ENCODE measurements at regions not wholly inside any gene's neighbourhood (a gene's known extent, or its start where the extent isn't known, plus 50 kb on each side); places are given as distances from the start of the nearest gene placed in this dataset.
A peak's percentile ranks its signal among the peaks of the same experiment; 100 is the strongest.

DNA sequence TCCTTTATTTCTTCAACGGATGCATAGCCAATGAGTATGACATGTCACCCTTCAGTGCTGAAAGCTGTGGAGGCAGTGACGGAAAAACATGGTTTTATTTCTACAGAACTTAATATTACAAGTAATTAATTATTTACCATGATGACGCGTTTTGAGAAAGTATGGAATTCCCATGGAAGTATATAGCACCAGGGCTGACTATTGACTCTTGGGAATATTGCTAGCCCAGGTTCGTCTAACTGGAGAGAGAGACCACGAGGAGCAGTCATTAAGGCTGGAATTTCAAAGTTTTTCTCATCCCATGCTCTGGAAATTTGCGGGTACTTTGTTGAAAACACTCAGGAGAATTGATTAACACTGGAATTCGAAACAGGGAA is 155.2 kb upstream of the PRSS16 start:
- 46% methylated on average over 4 of the region's 8 CpGs for WGBS (ENCODE audit: insufficient coverage)
- peaks cover 12% of the 10 kb centered on the region for H3K4me1 ChIP-seq (ENCODE audit: control insufficient read depth, insufficient read depth, low read length)
- H3K27ac ChIP-seq (ENCODE audit: low read depth, low read length): no peak overlapping the region
- no peak for DNase-seq (ENCODE audit: low read depth in 4 of 6, low spot score in 6 of 6)
- H3K36me3 ChIP-seq (ENCODE audit: control insufficient read depth, insufficient read depth, low read length): no peaks in the 10 kb centered on the region
- H3K27me3 ChIP-seq (ENCODE audit: control insufficient read depth, insufficient read depth, low read length): peaks cover 59% of the 10 kb centered on the region
- no peaks in the 10 kb centered on the region for H3K9me3 ChIP-seq (ENCODE audit: control insufficient read depth, insufficient read depth, low read length)
- peak overlapping the region; percentile 32 for H3K4me3 ChIP-seq (ENCODE audit: low read depth, low read length)

DNA sequence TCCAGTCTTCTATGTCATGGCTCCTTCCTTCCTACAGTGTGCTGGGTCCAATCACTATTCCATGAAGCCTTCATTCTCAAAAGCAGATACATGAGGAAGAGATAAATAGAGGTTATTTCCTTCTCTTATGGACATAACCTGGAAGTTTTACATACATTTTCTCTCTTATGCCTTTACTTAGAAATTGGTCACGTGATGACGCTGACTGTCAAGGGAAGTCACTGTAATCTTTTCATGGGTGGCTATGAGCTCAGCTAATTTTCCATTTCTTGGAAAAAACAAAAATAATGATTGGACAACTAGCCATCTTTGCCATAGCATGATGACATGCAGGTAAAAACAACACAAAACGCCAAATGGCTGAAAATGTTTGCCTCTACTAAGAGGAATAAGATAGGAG is 151.6 kb upstream of the PRSS16 start:
- no CpG with 5 or more reads among the region's 3 CpGs for WGBS (ENCODE audit: insufficient coverage)

DNA sequence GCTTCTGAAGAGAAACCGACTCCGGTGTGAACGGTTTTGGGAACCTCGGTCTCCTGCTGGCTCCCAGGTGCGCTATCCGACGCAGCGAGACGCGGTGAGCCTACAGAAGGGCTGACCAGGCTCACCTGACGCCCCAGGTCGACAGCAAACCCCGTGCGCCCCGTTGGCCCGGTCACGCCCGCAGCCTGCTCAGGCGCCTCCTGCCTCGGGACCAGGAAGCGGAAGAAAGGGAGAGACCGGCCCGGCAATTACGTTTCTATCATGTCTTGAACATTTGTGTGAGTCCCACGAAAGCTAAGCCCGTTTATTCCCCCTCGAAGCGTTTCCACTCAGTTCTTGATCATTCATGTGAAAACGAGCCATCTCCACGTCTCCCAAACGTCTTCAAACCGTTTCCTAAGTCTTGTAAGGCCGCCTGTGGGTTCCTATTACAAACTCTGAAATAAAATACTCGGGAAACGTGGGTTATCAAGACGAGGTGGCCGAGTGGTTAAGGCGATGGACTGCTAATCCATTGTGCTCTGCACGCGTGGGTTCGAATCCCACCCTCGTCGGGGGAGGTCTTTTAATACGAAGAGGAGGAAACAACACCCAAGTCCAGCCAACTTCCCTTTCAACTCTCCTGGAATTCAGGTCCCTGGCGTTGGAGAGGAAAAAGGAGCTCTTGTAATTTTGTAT is 150.5 kb upstream of the PRSS16 start:
- H3K4me3 ChIP-seq (ENCODE audit: low read depth, low read length): peak overlapping the region; percentile 38
- H3K4me1 ChIP-seq (ENCODE audit: control insufficient read depth, insufficient read depth, low read length): peaks cover 9% of the 10 kb centered on the region
- H3K27me3 ChIP-seq (ENCODE audit: control insufficient read depth, insufficient read depth, low read length): peaks cover 54% of the 10 kb centered on the region
- DNase-seq (ENCODE audit: low read depth in 4 of 6, low spot score in 6 of 6): peak in 2 of 6 donors; percentile 34 to 51
- no peaks in the 10 kb centered on the region for H3K9me3 ChIP-seq (ENCODE audit: control insufficient read depth, insufficient read depth, low read length)
- 1% methylated on average over 27 of the region's 45 CpGs for WGBS (ENCODE audit: insufficient coverage)
- H3K27ac ChIP-seq (ENCODE audit: low read depth, low read length): no peak overlapping the region
- H3K36me3 ChIP-seq (ENCODE audit: control insufficient read depth, insufficient read depth, low read length): no peaks in the 10 kb centered on the region

More for the DNA sequence above, 151.6 kb upstream of the PRSS16 start:
- DNase-seq (ENCODE audit: low read depth in 4 of 6, low spot score in 6 of 6): no peak
- peaks cover 12% of the 10 kb centered on the region for H3K4me1 ChIP-seq (ENCODE audit: control insufficient read depth, insufficient read depth, low read length)
- no peak overlapping the region for H3K4me3 ChIP-seq (ENCODE audit: low read depth, low read length)
- H3K9me3 ChIP-seq (ENCODE audit: control insufficient read depth, insufficient read depth, low read length): no peaks in the 10 kb centered on the region
- no peak overlapping the region for H3K27ac ChIP-seq (ENCODE audit: low read depth, low read length)
- H3K27me3 ChIP-seq (ENCODE audit: control insufficient read depth, insufficient read depth, low read length): peaks cover 63% of the 10 kb centered on the region
- no peaks in the 10 kb centered on the region for H3K36me3 ChIP-seq (ENCODE audit: control insufficient read depth, insufficient read depth, low read length)

DNA sequence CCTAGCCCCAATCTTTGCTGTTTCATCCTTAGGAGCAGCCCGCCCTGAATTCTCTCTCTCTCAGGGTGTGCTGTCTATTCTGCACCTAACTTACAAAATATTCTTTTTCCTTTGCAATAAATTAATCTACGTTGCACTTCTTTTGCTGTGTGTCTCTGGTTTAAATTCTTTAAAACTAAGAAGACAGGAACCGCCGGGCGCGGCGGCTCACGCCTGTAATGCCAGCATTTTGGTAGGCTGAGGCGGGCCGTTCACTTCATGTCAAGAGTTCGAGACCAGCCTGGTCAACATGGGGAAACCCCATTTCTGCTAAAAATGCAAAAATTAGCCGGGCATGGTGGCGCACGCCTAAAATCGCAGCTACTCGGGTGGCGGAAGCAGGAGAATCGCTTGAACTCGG is 148.5 kb upstream of the PRSS16 start:
- Histone ChIP-seq H3K27ac (ENCODE audit: low read depth, low read length) (no peak overlapping the region), H3K27me3 (ENCODE audit: control insufficient read depth, insufficient read depth, low read length) (peaks cover 41% of the 10 kb centered on the region), H3K4me3 (ENCODE audit: low read depth, low read length) (no peak overlapping the region), H3K4me1 (ENCODE audit: control insufficient read depth, insufficient read depth, low read length) (peaks cover 8% of the 10 kb centered on the region), H3K36me3 (ENCODE audit: control insufficient read depth, insufficient read depth, low read length) (no peaks in the 10 kb centered on the region), H3K9me3 (ENCODE audit: control insufficient read depth, insufficient read depth, low read length) (no peaks in the 10 kb centered on the region)
- WGBS (ENCODE audit: insufficient coverage): 96% methylated on average over 19 of the region's 19 CpGs
- no peak for DNase-seq (ENCODE audit: low read depth in 4 of 6, low spot score in 6 of 6)

DNA sequence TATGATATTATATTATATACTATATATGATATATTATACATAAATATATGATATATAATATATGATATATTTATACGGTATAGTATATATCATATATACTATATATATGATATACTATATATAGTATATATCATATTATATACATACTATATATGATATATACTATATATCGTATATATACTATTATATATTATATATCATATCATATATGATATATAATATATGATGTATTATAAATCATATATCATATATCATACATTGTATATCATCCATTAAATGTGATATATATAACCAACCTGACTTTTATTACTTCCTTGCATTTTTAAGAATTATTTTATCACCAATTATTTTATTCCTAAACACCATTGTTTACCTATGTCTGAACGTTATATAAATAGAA is 146.6 kb upstream of the PRSS16 start:
- Histone ChIP-seq H3K27ac (ENCODE audit: low read depth, low read length) (no peak overlapping the region), H3K36me3 (ENCODE audit: control insufficient read depth, insufficient read depth, low read length) (no peaks in the 10 kb centered on the region), H3K9me3 (ENCODE audit: control insufficient read depth, insufficient read depth, low read length) (no peaks in the 10 kb centered on the region), H3K27me3 (ENCODE audit: control insufficient read depth, insufficient read depth, low read length) (peaks cover 30% of the 10 kb centered on the region), H3K4me1 (ENCODE audit: control insufficient read depth, insufficient read depth, low read length) (peaks cover 8% of the 10 kb centered on the region), H3K4me3 (ENCODE audit: low read depth, low read length) (no peak overlapping the region)
- no peak for DNase-seq (ENCODE audit: low read depth in 4 of 6, low spot score in 6 of 6)
- WGBS (ENCODE audit: insufficient coverage): no CpG with 5 or more reads among the region's 3 CpGs

DNA sequence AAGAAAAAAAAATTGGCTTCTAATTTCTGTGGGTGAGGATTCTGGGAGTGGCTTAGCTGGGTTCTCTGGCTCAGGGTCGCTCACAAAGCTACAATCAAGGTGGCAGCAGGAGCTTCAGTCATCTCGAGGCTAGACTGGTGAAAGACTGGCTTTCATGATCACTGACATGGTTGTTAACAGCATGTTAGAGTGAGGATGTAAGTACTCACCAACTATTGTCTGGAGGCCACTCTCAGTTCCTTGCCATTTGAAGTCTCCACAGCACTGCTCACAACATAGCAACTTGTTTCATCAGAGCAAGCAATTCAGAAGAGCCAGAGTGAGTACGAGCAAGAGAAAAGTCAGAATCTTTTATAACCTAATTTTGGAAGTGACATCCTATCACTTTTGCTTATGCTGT is 145.7 kb upstream of the PRSS16 start:
- Histone ChIP-seq H3K36me3 (ENCODE audit: control insufficient read depth, insufficient read depth, low read length) (no peaks in the 10 kb centered on the region), H3K4me1 (ENCODE audit: control insufficient read depth, insufficient read depth, low read length) (peaks cover 4% of the 10 kb centered on the region), H3K4me3 (ENCODE audit: low read depth, low read length) (no peak overlapping the region), H3K27ac (ENCODE audit: low read depth, low read length) (no peak overlapping the region), H3K27me3 (ENCODE audit: control insufficient read depth, insufficient read depth, low read length) (peaks cover 21% of the 10 kb centered on the region), H3K9me3 (ENCODE audit: control insufficient read depth, insufficient read depth, low read length) (no peaks in the 10 kb centered on the region)
- WGBS (ENCODE audit: insufficient coverage): 62% methylated on average over 3 of the region's 3 CpGs
- DNase-seq (ENCODE audit: low read depth in 4 of 6, low spot score in 6 of 6): no peak

DNA sequence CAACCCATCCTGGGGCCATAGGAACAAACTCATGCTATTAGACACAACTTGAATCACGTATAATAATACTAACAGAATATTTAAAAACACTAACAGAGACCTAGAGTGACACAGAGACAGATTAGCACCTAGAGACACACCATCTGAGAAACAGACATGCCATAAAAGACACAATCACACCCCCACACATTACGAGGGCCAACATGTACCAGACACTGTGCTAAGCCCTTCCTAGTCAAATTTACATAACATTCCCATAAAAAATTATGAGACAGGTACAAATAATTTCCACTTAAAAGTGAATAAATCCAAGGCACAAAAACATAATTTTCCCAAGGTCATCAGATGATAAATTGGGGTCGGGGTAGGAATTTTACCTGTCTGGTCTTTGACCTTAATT is 141.1 kb upstream of the PRSS16 start:
- Histone ChIP-seq H3K27ac (ENCODE audit: low read depth, low read length) (no peak overlapping the region), H3K9me3 (ENCODE audit: control insufficient read depth, insufficient read depth, low read length) (no peaks in the 10 kb centered on the region), H3K4me1 (ENCODE audit: control insufficient read depth, insufficient read depth, low read length) (no peaks in the 10 kb centered on the region), H3K4me3 (ENCODE audit: low read depth, low read length) (no peak overlapping the region), H3K27me3 (ENCODE audit: control insufficient read depth, insufficient read depth, low read length) (no peaks in the 10 kb centered on the region), H3K36me3 (ENCODE audit: control insufficient read depth, insufficient read depth, low read length) (no peaks in the 10 kb centered on the region)
- WGBS (ENCODE audit: insufficient coverage): 73% methylated on average over 1 of the region's 3 CpGs
- DNase-seq (ENCODE audit: low read depth in 4 of 6, low spot score in 6 of 6): no peak

DNA sequence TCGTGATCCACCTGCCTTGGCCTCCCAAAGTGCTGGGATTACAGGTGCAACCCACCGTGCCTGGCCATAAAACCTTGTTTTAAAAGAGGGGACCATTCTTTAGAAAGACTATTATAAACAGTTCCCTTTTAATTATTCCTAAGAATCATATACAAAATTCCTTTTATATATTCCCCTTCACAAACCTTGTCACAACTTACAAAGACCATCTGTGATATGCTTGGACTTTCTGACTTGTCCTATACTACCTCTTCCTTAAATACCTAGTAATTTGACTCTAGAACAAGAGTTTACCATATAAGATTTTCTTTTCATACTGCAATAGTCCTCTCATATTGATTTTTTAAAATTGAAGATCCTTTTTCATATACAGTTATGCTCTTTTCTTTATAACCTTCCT is 135.8 kb upstream of the PRSS16 start:
- Histone ChIP-seq H3K9me3 (ENCODE audit: control insufficient read depth, insufficient read depth, low read length) (peaks cover 3% of the 10 kb centered on the region), H3K36me3 (ENCODE audit: control insufficient read depth, insufficient read depth, low read length) (no peaks in the 10 kb centered on the region), H3K27ac (ENCODE audit: low read depth, low read length) (no peak overlapping the region), H3K4me3 (ENCODE audit: low read depth, low read length) (no peak overlapping the region), H3K4me1 (ENCODE audit: control insufficient read depth, insufficient read depth, low read length) (no peaks in the 10 kb centered on the region), H3K27me3 (ENCODE audit: control insufficient read depth, insufficient read depth, low read length) (no peaks in the 10 kb centered on the region)
- DNase-seq (ENCODE audit: low read depth in 4 of 6, low spot score in 6 of 6): no peak
- no CpG with 5 or more reads among the region's 2 CpGs for WGBS (ENCODE audit: insufficient coverage)

DNA sequence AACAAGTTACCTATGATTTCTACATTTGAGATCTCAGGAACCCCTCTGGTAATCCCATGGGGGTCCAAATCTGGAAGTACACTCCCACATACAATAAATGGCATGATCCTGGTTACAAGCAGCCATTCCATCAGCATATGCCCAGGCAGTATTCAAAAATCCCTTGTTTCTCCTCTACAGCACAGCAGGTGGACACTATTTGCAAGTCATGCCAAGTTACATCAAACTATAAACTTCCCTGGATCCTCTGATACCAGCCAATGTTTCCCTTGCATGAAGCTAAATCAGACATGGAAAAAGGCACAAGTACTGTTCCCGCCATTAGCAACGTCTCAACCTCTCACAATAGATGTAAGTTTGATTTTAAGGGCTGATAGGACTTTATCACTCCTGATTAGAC is 134.5 kb upstream of the PRSS16 start:
- no peaks in the 10 kb centered on the region for H3K4me1 ChIP-seq (ENCODE audit: control insufficient read depth, insufficient read depth, low read length)
- no peak overlapping the region for H3K4me3 ChIP-seq (ENCODE audit: low read depth, low read length)
- no peaks in the 10 kb centered on the region for H3K36me3 ChIP-seq (ENCODE audit: control insufficient read depth, insufficient read depth, low read length)
- DNase-seq (ENCODE audit: low read depth in 4 of 6, low spot score in 6 of 6): no peak
- no peak overlapping the region for H3K27ac ChIP-seq (ENCODE audit: low read depth, low read length)
- peaks cover 3% of the 10 kb centered on the region for H3K9me3 ChIP-seq (ENCODE audit: control insufficient read depth, insufficient read depth, low read length)
- no CpG with 5 or more reads among the region's 2 CpGs for WGBS (ENCODE audit: insufficient coverage)
- H3K27me3 ChIP-seq (ENCODE audit: control insufficient read depth, insufficient read depth, low read length): no peaks in the 10 kb centered on the region

DNA sequence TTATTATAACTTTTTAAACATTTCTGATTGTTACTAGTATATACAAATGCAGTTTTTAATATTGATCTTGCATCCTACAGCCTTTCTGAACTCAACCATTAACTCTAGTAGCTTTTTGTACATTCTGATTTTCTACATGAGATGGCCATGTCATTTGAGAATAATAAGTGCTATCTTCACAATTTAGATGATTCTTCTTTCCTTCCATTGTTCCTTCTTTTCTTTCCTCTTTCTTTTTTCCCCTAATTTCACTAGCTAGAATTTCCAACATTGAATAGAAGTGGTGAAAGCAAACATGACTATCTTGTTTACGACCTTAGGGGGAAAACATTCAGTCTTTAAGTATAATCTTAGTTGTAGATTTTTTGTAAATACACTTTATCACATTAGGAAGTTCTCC is 128.2 kb upstream of the PRSS16 start:
- H3K27me3 ChIP-seq (ENCODE audit: control insufficient read depth, insufficient read depth, low read length): no peaks in the 10 kb centered on the region

More for the DNA sequence above, 128.2 kb upstream of the PRSS16 start:
- H3K9me3 ChIP-seq (ENCODE audit: control insufficient read depth, insufficient read depth, low read length): no peaks in the 10 kb centered on the region
- no peak overlapping the region for H3K4me3 ChIP-seq (ENCODE audit: low read depth, low read length)
- no peak overlapping the region for H3K27ac ChIP-seq (ENCODE audit: low read depth, low read length)
- H3K36me3 ChIP-seq (ENCODE audit: control insufficient read depth, insufficient read depth, low read length): no peaks in the 10 kb centered on the region
- no CpG with 5 or more reads among the region's 1 CpG for WGBS (ENCODE audit: insufficient coverage)
- no peak for DNase-seq (ENCODE audit: low read depth in 4 of 6, low spot score in 6 of 6)
- H3K4me1 ChIP-seq (ENCODE audit: control insufficient read depth, insufficient read depth, low read length): no peaks in the 10 kb centered on the region

Data from spinal cord (tissue), 9 donors.